Skeletal muscle tissue (tissue), 3 donors: ENCODE measurements at regions not wholly inside any gene's neighbourhood (a gene's known extent, or its start where the extent isn't known, plus 50 kb on each side); places are given as distances from the start of the nearest gene placed in this dataset.
A peak's percentile ranks its signal among the peaks of the same experiment; 100 is the strongest.
"Not testable (repeated sequence)": the region's sequence is repeated elsewhere in the genome, so short reads cannot be mapped to it uniquely, and the experiment has no call there.

Source experiments
- H3K27ac ChIP-seq: one replicate; pipeline ENCODE4 v1.7.0; 2013; ENCODE audit warnings: mild to moderate bottlenecking, low read depth, low read length, inconsistent platforms
- H3K27me3 ChIP-seq, 3 donors: one replicate each; pipeline ENCODE4 v1.7.0; 2013; ENCODE audit warnings: low read length in 3 of 3; ENCODE audit not compliant: control insufficient read depth in 3 of 3, insufficient read depth in 3 of 3
- H3K36me3 ChIP-seq, 3 donors: one replicate each; pipeline ENCODE4 v1.7.0; 2013; ENCODE audit warnings: low read length in 3 of 3; ENCODE audit not compliant: control insufficient read depth in 3 of 3, insufficient read depth in 3 of 3
- H3K4me1 ChIP-seq, 3 donors: one replicate each; pipeline ENCODE4 v1.7.0; 2013; ENCODE audit warnings: low read length in 3 of 3, mild to moderate bottlenecking in 3 of 3; ENCODE audit not compliant: control insufficient read depth in 3 of 3, insufficient read depth in 3 of 3
- H3K4me3 ChIP-seq, 3 donors: one replicate each; pipeline ENCODE4 v1.7.0; 2013; ENCODE audit warnings: low read length in 3 of 3
- H3K9ac ChIP-seq, 3 donors: one replicate each; pipeline ENCODE4 v1.7.0; 2013; ENCODE audit warnings: low read length in 3 of 3, mild to moderate bottlenecking in 3 of 3, moderate library complexity in 2 of 3, low read depth in 1 of 3
- H3K9me3 ChIP-seq, 3 donors: one replicate each; pipeline ENCODE4 v1.7.0; 2013; ENCODE audit warnings: low read length in 3 of 3; ENCODE audit not compliant: control insufficient read depth in 3 of 3
- donor health status: Osteomylitis.

- H3K27ac ChIP-seq = no peak overlapping the region
- H3K36me3 ChIP-seq = no peaks in the 10 kb centered on the region
- no peaks in the 10 kb centered on the region for H3K27me3 ChIP-seq
Measured at GRCh38 chr21:35568643-35569042, 491.7 kb downstream of the SETD4 start.

DNA sequence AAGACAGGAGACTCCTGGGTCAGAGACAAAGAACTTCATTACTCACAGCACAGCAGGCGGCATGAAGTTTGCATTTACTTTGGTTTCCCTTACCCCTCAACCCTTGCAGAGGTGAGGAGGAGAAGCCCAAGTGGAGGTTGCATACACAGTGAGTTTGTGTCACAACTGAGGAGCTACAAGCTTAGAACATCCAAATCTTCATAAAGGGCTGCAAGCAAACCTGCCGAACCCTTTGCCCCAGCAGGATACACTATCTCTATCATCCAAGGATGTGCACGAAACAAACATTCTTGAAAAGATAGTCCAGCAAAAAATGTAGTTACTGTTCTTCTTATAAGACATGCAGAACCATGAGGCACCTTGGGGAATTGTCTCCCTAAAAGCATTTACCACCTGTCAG lies 493.5 kb downstream of the SETD4 start:
- Histone ChIP-seq H3K27ac (no peak overlapping the region), H3K4me1 (peaks cover 4 to 16% (median 13%) of the 10 kb centered on the region in 3 donors), H3K9ac (no peak overlapping the region), H3K9me3 (no peaks in the 10 kb centered on the region), H3K27me3 (no peaks in the 10 kb centered on the region), H3K36me3 (no peaks in the 10 kb centered on the region), H3K4me3 (no peak overlapping the region)

More at GRCh38 chr21:35568643-35569042, 491.7 kb downstream of the SETD4 start:
- peaks cover 4 to 13% (median 12%) of the 10 kb centered on the region in 3 donors for H3K4me1 ChIP-seq
- no peaks in the 10 kb centered on the region for H3K9me3 ChIP-seq
- H3K4me3 ChIP-seq = no peak overlapping the region
- no peak overlapping the region for H3K9ac ChIP-seq

GRCh38 chr21:35565204-35565611 lies 495.1 kb downstream of the SETD4 start:
- H3K27me3 ChIP-seq = no peaks in the 10 kb centered on the region
- H3K9ac ChIP-seq = no peak overlapping the region
- H3K36me3 ChIP-seq = no peaks in the 10 kb centered on the region
- no peaks in the 10 kb centered on the region for H3K9me3 ChIP-seq
- H3K27ac ChIP-seq = peak overlapping the region; percentile 69
- peak overlapping the region; percentile 36 to 57 (median 38) for H3K4me3 ChIP-seq
- peaks cover 4 to 17% (median 13%) of the 10 kb centered on the region in 3 donors for H3K4me1 ChIP-seq

- Histone ChIP-seq H3K36me3 (no peaks in the 10 kb centered on the region), H3K27ac (peak overlapping the region; percentile 69), H3K27me3 (no peaks in the 10 kb centered on the region), H3K4me3 (peak overlapping the region in 1 of 3 donors; percentile 33), H3K4me1 (peaks cover 4 to 20% (median 13%) of the 10 kb centered on the region in 3 donors), H3K9ac (no peak overlapping the region), H3K9me3 (no peaks in the 10 kb centered on the region)
Measured at GRCh38 chr21:35563885-35564451, 496.4 kb downstream of the SETD4 start.

DNA sequence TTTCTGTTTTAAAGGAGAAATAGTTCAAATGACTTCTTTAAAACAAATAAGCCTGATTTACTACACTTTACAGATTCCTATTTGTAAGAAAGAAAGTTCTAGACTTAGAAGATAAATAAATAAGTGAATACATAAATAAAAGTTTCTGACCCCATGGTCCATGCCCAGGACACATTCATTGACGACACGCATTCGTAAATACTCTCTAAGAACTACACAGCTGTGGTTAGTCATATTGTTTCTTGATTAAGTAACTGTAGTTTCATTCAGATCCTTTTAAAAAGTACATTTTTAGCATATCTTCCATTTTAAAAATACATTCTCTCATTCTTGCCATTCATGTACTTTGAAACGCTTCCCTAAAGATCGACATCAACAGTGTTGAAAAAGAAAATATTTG lies 497.4 kb downstream of the SETD4 start:
- Histone ChIP-seq H3K27ac (no peak overlapping the region), H3K27me3 (no peaks in the 10 kb centered on the region), H3K9ac (no peak overlapping the region)

DNA sequence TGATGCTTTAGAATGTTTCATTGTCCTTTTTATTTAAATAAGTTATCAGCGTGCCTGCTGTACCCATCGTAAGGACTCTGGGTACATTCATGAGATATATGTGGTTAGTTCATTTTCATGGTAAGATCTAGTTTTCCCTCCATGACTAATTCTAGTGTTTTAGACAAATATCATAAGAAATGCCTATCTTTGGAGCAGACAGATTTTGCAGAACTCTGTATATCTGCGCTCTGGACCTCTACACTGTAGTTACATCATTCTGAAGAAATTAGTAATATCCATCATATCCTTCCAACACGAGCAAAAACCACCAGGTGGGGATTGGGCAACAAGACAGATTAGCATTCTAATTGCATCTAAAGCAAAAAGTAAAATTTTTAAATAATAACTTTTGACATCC lies 499.2 kb downstream of the SETD4 start:
- Histone ChIP-seq H3K9me3 (no peaks in the 10 kb centered on the region), H3K27ac (no peak overlapping the region), H3K4me3 (no peak overlapping the region), H3K36me3 (no peaks in the 10 kb centered on the region), H3K9ac (no peak overlapping the region), H3K4me1 (peaks cover 4 to 20% (median 13%) of the 10 kb centered on the region in 3 donors), H3K27me3 (no peaks in the 10 kb centered on the region)

More for the DNA sequence above, 497.4 kb downstream of the SETD4 start:
- no peaks in the 10 kb centered on the region for H3K36me3 ChIP-seq
- no peak overlapping the region for H3K4me3 ChIP-seq
- H3K9me3 ChIP-seq = no peaks in the 10 kb centered on the region
- H3K4me1 ChIP-seq = peaks cover 4 to 20% (median 13%) of the 10 kb centered on the region in 3 donors

GRCh38 chr21:35559829-35560225 lies 500.5 kb downstream of the SETD4 start:
- Histone ChIP-seq H3K27ac (peak overlapping the region; percentile 33), H3K9me3 (no peaks in the 10 kb centered on the region), H3K9ac (no peak overlapping the region), H3K4me3 (no peak overlapping the region), H3K36me3 (no peaks in the 10 kb centered on the region), H3K27me3 (no peaks in the 10 kb centered on the region), H3K4me1 (peaks cover 0 to 14% (median 3%) of the 10 kb centered on the region in 3 donors)

DNA sequence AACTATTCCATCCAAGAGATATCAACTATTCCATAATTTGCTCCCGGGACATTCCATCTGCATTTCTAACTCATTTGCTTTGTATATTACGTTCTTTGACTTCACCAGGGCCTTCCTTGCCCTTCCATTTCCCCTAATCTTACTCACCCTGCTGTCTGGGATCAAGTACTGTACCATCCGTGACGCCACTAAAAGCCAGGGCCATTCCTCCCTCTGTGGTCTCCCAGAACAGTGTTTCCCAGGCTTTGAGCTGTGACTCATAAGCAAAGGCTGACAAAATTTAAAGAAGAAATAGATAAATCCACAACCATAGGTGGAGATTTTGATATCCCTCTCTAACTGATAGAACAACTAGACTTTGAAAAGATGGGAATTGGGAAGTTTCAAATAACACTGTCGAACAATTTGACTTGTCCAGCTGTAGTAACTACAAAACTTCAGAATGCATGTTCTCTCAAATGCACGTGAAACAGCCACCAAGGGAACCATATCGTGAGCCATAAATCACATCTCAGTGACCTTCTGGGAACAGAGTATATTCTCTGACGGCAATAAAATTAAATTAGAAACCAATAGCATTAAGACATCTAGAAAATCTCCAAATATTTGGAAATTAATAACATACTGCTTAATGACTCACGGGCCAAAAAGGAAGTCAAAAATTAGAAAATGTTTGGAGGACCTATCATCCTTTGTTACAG lies 501.0 kb downstream of the SETD4 start:
- H3K36me3 ChIP-seq = no peaks in the 10 kb centered on the region
- H3K27ac ChIP-seq = peak overlapping the region; percentile 33
- H3K27me3 ChIP-seq = no peaks in the 10 kb centered on the region
- no peaks in the 10 kb centered on the region for H3K9me3 ChIP-seq
- no peak overlapping the region for H3K9ac ChIP-seq
- H3K4me3 ChIP-seq = no peak overlapping the region
- peaks cover 0 to 12% (median 2%) of the 10 kb centered on the region in 3 donors for H3K4me1 ChIP-seq

DNA sequence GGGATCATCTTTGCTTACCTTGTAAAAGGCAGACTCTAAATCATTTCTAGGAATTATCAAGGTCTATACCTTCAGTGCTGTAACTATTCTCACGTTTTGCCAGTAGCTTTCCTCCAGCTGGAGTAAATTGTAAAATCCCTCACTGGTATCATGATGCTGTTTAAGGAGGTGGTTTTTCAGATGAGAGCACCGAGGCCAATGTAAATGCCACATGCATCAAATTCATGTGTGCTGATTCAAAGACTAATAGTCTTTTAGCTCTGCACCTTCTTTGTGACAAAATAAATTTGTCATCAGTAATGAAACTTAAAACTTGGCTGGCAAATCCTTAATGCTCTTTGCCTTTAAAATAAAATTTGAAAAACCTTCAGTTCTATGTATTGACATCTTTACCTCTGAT lies 503.8 kb downstream of the SETD4 start:
- no peaks in the 10 kb centered on the region for H3K27me3 ChIP-seq
- H3K27ac ChIP-seq = no peak overlapping the region
- H3K9ac ChIP-seq = no peak overlapping the region
- H3K9me3 ChIP-seq = no peaks in the 10 kb centered on the region
- H3K4me1 ChIP-seq = peaks cover 0 to 5% (median 0%) of the 10 kb centered on the region in 3 donors
- no peaks in the 10 kb centered on the region for H3K36me3 ChIP-seq
- no peak overlapping the region for H3K4me3 ChIP-seq

- not testable (repeated sequence) for H3K4me3 ChIP-seq, H3K9me3 ChIP-seq, H3K36me3 ChIP-seq, H3K9ac ChIP-seq, H3K4me1 ChIP-seq, H3K27me3 ChIP-seq, H3K27ac ChIP-seq
Measured at GRCh38 chr21:35552483-35552882, 503.4 kb upstream of the RUNX1 start.
